GM18951 (cell line): ENCODE measurements at regions not wholly inside any gene's neighbourhood (a gene's known extent, or its start where the extent isn't known, plus 50 kb on each side); places are given as distances from the start of the nearest gene placed in this dataset.

Experiments
- POLR2A ChIP-seq: IDR thresholded peaks from 4 replicates; pipeline ENCODE4 v1.6.1; 2011; ENCODE audit warnings: mild to moderate bottlenecking; ENCODE audit not compliant: insufficient read length, insufficient read depth; ENCODE audit errors: extremely low read depth
- in situ Hi-C: fragments of 300-500 bp; cut with MboI; formaldehyde crosslinking; loops from one replicate; pipeline ENCODE4 v1.12.0; 2022; ENCODE audit warnings: low sequenced_read_pairs, mixed read lengths, inconsistent platforms; ENCODE audit not compliant: unreplicated experiment

- TF ChIP-seq POLR2A, result no peak
- in situ Hi-C loops, result no loop called here
These were observed 208.8 kb upstream of the USP25 start for GRCh38 chr21:15520811-15521643.

DNA sequence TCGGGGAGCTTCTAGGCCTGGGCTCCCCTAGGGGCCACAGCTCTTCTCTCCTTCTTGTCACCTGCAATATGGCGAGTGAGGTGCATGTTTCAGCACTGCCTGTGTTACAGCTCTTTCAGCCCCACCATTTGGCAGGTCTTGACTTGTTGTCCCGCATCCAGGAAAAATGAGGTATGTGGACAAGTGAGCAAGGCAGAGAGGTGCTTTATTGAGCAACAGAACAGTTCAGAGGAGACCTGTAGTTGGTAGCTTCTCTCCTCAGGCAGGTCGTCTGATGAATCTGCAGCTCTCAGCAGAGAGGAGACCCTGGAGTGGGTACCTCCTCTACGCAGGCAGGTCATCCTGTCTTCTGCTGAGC is 208.2 kb upstream of the USP25 start:
- no peak for TF ChIP-seq POLR2A
- in situ Hi-C loops, result no loop called here

DNA sequence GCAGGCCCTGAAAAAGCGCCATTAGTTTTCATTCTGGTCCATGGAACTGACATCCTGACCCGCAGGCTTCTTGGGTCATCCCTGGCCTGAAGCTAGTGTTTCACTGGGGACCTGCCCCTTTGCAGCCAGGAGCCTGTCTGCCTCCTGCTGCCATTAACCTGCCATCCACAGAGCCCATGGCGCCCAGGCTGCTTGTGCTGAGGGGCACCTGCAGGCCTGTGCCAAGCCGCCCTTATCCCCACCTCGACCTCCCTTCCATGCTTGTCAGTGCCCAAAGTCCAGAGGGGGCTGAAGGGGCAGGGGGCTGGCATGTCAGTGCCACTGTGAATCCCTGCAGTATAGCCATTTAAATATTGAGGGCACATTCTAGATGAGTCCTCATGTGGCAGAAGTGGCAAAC is 207.6 kb upstream of the USP25 start:
- in situ Hi-C loops, result no loop called here
- no peak for TF ChIP-seq POLR2A

DNA sequence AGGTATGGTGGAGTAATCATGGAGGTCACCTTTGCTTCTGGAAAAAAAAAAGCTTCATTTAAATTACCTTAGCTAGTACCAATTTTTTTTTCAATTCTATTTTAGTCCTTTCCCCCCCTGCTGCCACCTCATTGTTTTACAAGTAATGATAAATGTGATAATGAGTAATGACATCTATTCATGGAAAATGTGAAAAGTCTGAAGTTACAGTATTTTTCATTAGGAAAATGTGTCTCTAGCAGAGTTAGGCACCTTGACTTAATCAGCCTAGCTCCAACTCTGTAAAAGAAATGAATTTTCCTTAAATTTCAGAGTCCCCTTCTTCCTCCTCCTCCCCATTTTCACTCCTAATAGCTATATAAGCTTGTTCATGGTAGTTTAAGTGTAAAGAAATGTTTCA is 204.9 kb upstream of the USP25 start:
- in situ Hi-C loops, result no loop called here
- no peak for TF ChIP-seq POLR2A

- in situ Hi-C loops, result no loop called here
- TF ChIP-seq POLR2A, result no peak
These were observed 203.0 kb upstream of the USP25 start for GRCh38 chr21:15526798-15527197.

DNA sequence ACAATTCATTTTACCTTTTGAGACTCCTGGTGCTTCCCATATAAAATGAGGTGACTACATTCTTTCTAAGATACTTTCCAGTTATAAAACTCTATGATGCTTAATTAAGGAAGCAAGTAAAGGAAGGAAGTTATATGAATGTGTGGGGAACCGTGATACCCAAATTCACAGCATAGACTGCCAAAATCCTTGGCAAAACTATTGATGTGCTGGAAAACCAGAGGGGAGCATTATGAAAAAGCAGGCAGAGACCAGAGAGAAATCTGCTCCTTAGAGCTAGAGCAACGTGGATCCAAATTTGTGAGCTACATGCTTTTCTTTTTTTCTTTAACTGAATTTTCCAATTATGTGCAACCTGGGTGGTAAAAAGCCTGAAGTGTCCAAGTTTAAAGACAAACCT is 201.4 kb upstream of the USP25 start:
- in situ Hi-C loops, result no loop called here
- no peak for TF ChIP-seq POLR2A

DNA sequence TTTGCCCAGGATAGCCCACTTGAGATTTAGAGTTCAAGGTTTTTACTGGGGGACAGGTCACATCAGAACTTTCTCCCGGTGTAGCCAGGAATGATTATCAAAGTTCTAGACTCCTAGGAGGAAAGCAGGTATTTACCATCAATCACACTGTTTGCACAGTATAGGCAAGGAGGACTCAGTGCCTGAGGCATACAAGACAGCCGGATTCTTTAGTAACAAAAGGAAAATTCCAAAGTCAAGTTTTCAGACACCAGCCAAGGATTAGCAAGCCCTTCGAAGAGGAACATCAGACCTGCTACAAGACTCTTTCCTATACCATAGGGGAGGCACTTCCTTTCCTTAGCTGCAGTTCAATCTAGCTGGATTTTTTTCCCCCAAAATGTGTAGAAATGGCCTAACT is 197.8 kb upstream of the USP25 start:
- in situ Hi-C loops, result no loop called here
- TF ChIP-seq POLR2A, result no peak

DNA sequence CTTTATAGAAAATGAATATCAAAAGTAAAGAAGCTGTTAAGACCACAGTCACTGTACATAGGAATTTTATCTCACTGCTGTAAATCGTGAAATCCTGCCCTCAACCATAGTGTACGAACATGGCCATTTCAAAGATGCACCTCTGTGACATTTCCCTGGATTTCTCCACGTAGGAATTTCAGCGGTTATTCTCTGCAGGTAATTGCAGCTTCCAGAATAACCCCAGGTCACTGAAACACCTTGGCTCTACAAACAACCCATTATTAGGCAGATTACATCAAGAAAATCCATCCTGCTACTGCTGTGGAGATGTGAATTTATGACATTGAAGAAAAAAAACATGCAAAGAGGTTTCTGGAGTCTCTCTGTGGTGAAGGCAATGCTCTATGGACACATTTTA is 196.2 kb upstream of the USP25 start:
- TF ChIP-seq POLR2A, result no peak
- in situ Hi-C loops, result no loop called here

GRCh38 chr21:15534450-15534886 is 195.3 kb upstream of the USP25 start:
- TF ChIP-seq POLR2A, result no peak
- in situ Hi-C loops, result no loop called here

GRCh38 chr21:15539376-15539775 is 190.4 kb upstream of the USP25 start:
- in situ Hi-C loops, result no loop called here
- no peak for TF ChIP-seq POLR2A

GRCh38 chr21:15543473-15543872 is 186.3 kb upstream of the USP25 start:
- no peak for TF ChIP-seq POLR2A
- in situ Hi-C loops, result no loop called here

DNA sequence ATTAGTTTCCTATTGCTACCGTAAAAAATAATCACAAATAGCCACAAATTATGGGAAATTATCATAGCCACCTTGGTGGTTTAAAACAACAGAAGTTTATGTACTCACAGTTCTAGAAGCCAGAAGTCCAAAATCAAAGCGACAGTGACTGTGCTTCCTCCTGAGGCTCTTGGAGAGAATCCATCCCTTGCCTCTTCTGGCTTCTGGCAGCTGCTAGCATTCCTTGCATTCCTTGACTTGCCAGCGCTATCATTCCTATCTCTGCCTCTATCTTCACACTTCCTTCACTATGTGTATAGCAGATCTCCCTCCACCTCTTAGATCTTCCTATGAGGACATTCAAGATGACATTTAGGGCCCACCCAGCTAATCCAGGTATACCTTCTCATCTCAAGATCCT is 180.1 kb upstream of the USP25 start:
- no peak for TF ChIP-seq POLR2A
- in situ Hi-C loops, result no loop called here

- in situ Hi-C loops, result no loop called here
- TF ChIP-seq POLR2A, result no peak
These were observed 176.8 kb upstream of the USP25 start for GRCh38 chr21:15552914-15553494.

DNA sequence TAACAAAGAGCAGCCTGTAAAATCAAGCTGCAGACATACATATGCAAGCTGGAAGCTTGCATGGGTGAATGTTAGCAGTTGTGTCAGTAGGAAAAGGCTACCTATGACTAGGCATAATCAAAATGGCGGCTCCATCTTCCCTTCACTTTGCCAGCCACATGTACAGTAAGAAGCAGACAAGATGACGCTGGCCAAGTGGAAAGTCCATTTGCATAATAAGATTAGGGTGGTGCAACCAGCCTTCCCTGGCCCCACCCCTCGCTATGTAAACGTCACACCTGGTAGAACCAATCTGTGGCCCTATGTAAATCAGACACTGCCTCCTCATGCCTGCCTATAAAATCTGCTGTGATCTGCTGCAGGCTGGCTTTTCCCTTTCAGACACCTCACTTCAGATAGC is 171.9 kb upstream of the USP25 start:
- TF ChIP-seq POLR2A, result no peak
- in situ Hi-C loops, result no loop called here
